GM18907 (cell line): ENCODE measurements at regions not wholly inside any gene's neighbourhood (a gene's known extent, or its start where the extent isn't known, plus 50 kb on each side); places are given as distances from the start of the nearest gene placed in this dataset.

Experiments
- ATAC-seq: cut with Tn5 transposase; IDR thresholded peaks from one replicate; pipeline ENCODE4 v1.9.1; 2021; ENCODE audit warnings: mild to moderate bottlenecking, moderate library complexity; ENCODE audit not compliant: unreplicated experiment

- no peak for ATAC-seq
Measured at GRCh38 chr4:59223292-59223941, 1976.7 kb upstream of the ADGRL3 start.

GRCh38 chr4:59238212-59238611 is 1961.9 kb upstream of the ADGRL3 start:
- no peak for ATAC-seq

GRCh38 chr4:59240011-59240410 is 1960.1 kb upstream of the ADGRL3 start:
- ATAC-seq = no peak

- no peak for ATAC-seq
Measured at GRCh38 chr4:59243038-59243437, 1957.1 kb upstream of the ADGRL3 start.

- no peak for ATAC-seq
Measured at GRCh38 chr4:59247032-59247431, 1953.1 kb upstream of the ADGRL3 start.

- ATAC-seq = no peak
Measured at GRCh38 chr4:59248313-59248712, 1951.8 kb upstream of the ADGRL3 start.

GRCh38 chr4:59249110-59249509 is 1951.0 kb upstream of the ADGRL3 start:
- ATAC-seq = no peak

GRCh38 chr4:59258002-59258401 is 1942.1 kb upstream of the ADGRL3 start:
- no peak for ATAC-seq

- no peak for ATAC-seq
Measured at GRCh38 chr4:59307609-59308008, 1892.5 kb upstream of the ADGRL3 start.

- no peak for ATAC-seq
Measured at GRCh38 chr4:59314637-59315036, 1885.5 kb upstream of the ADGRL3 start.

- ATAC-seq = no peak
Measured at GRCh38 chr4:59339631-59340030, 1860.5 kb upstream of the ADGRL3 start.

- ATAC-seq = no peak
Measured at GRCh38 chr4:59341506-59341905, 1858.6 kb upstream of the ADGRL3 start.

- no peak for ATAC-seq
Measured at GRCh38 chr4:59348949-59349348, 1851.2 kb upstream of the ADGRL3 start.

GRCh38 chr4:59369229-59369628 is 1830.9 kb upstream of the ADGRL3 start:
- ATAC-seq = no peak

- ATAC-seq = no peak
Measured at GRCh38 chr4:59374416-59374815, 1825.7 kb upstream of the ADGRL3 start.

- ATAC-seq = no peak
Measured at GRCh38 chr4:59380841-59381366, 1819.2 kb upstream of the ADGRL3 start.

- ATAC-seq = no peak
Measured at GRCh38 chr4:59381591-59381990, 1818.5 kb upstream of the ADGRL3 start.

- no peak for ATAC-seq
Measured at GRCh38 chr4:59387759-59388758, 1812.1 kb upstream of the ADGRL3 start.

GRCh38 chr4:59393780-59394179 is 1806.3 kb upstream of the ADGRL3 start:
- no peak for ATAC-seq

- ATAC-seq = no peak
Measured at GRCh38 chr4:59400334-59400733, 1799.8 kb upstream of the ADGRL3 start.

GRCh38 chr4:59409647-59410046 is 1790.5 kb upstream of the ADGRL3 start:
- ATAC-seq = no peak

GRCh38 chr4:59412739-59413138 is 1787.4 kb upstream of the ADGRL3 start:
- ATAC-seq = no peak
